GM18909 (cell line): ENCODE measurements at regions not wholly inside any gene's neighbourhood (a gene's known extent, or its start where the extent isn't known, plus 50 kb on each side); places are given as distances from the start of the nearest gene placed in this dataset.

Experiments
- ATAC-seq: cut with Tn5 transposase; IDR thresholded peaks from one replicate; pipeline ENCODE4 v1.9.1; 2021; ENCODE audit warnings: mild to moderate bottlenecking; ENCODE audit not compliant: unreplicated experiment, poor library complexity

- ATAC-seq = no peak
Observed at GRCh38 chr11:45482331-45482730, 183.1 kb downstream of the CHST1 start.

GRCh38 chr11:45481026-45481425 is 184.4 kb downstream of the CHST1 start:
- ATAC-seq = no peak

- ATAC-seq = no peak
Observed at GRCh38 chr11:45477588-45477987, 187.8 kb downstream of the CHST1 start.

- ATAC-seq = no peak
Observed at GRCh38 chr11:45476126-45476525, 189.3 kb downstream of the CHST1 start.

- no peak for ATAC-seq
Observed at GRCh38 chr11:45475173-45475572, 189.0 kb upstream of the SYT13 start.

- no peak for ATAC-seq
Observed at GRCh38 chr11:45473341-45473895, 187.3 kb upstream of the SYT13 start.

GRCh38 chr11:45472716-45473317 is 186.7 kb upstream of the SYT13 start:
- ATAC-seq = no peak

GRCh38 chr11:45471266-45471665 is 185.1 kb upstream of the SYT13 start:
- no peak for ATAC-seq

GRCh38 chr11:45470794-45471167 is 184.6 kb upstream of the SYT13 start:
- no peak for ATAC-seq

- ATAC-seq = no peak
Observed at GRCh38 chr11:45470151-45470793, 184.1 kb upstream of the SYT13 start.

GRCh38 chr11:45468267-45468856 is 182.2 kb upstream of the SYT13 start:
- ATAC-seq = no peak

GRCh38 chr11:45463541-45463940 is 177.4 kb upstream of the SYT13 start:
- ATAC-seq = no peak

- no peak for ATAC-seq
Observed at GRCh38 chr11:45461514-45461913, 175.4 kb upstream of the SYT13 start.

- no peak for ATAC-seq
Observed at GRCh38 chr11:45459491-45459890, 173.3 kb upstream of the SYT13 start.

- ATAC-seq = no peak
Observed at GRCh38 chr11:45458269-45458668, 172.1 kb upstream of the SYT13 start.

- ATAC-seq = no peak
Observed at GRCh38 chr11:45457649-45458048, 171.5 kb upstream of the SYT13 start.

GRCh38 chr11:45456686-45457085 is 170.5 kb upstream of the SYT13 start:
- ATAC-seq = no peak

- ATAC-seq = no peak
Observed at GRCh38 chr11:45455536-45455935, 169.4 kb upstream of the SYT13 start.

GRCh38 chr11:45454917-45455401 is 168.8 kb upstream of the SYT13 start:
- no peak for ATAC-seq

GRCh38 chr11:45453721-45454120 is 167.6 kb upstream of the SYT13 start:
- no peak for ATAC-seq

GRCh38 chr11:45451766-45452440 is 165.8 kb upstream of the SYT13 start:
- no peak for ATAC-seq
